NOMO-1 treated with DMSO at 0.1 percent for 48 hours (cell line): ENCODE measurements at regions not wholly inside any gene's neighbourhood (a gene's known extent, or its start where the extent isn't known, plus 50 kb on each side); places are given as distances from the start of the nearest gene placed in this dataset.
"Not testable (repeated sequence)": the region's sequence is repeated elsewhere in the genome, so short reads cannot be mapped to it uniquely, and the experiment has no call there.

Experiments used
- DNase-seq: peaks from one replicate; lab custom pipeline; 2025; ENCODE audit not compliant: unreplicated experiment; lab: John Stamatoyannopoulos, UW

GRCh38 chrX:104513162-104513561 is 52.8 kb upstream of the IL1RAPL2 start:
- no peak for DNase-seq

GRCh38 chrX:104510801-104511200 is 55.2 kb upstream of the IL1RAPL2 start:
- DNase-seq: no peak

- no peak for DNase-seq
Measured at GRCh38 chrX:104502460-104502859, 63.5 kb upstream of the IL1RAPL2 start.

GRCh38 chrX:104488811-104489210 is 77.2 kb upstream of the IL1RAPL2 start:
- DNase-seq: no peak

- no peak for DNase-seq
Measured at GRCh38 chrX:104486691-104487090, 79.3 kb upstream of the IL1RAPL2 start.

GRCh38 chrX:104482757-104483156 is 83.2 kb upstream of the IL1RAPL2 start:
- DNase-seq: no peak

- DNase-seq: no peak
Measured at GRCh38 chrX:104469771-104470170, 96.2 kb upstream of the IL1RAPL2 start.

GRCh38 chrX:104459796-104460195 is 106.2 kb upstream of the IL1RAPL2 start:
- DNase-seq: no peak

- DNase-seq: not testable (repeated sequence)
Measured at GRCh38 chrX:104457130-104457529, 108.9 kb upstream of the IL1RAPL2 start.

- no peak for DNase-seq
Measured at GRCh38 chrX:104450316-104450715, 115.7 kb upstream of the IL1RAPL2 start.

- no peak for DNase-seq
Measured at GRCh38 chrX:104445591-104445990, 120.4 kb upstream of the IL1RAPL2 start.

GRCh38 chrX:104435249-104435648 is 130.8 kb upstream of the IL1RAPL2 start:
- no peak for DNase-seq

- peak; percentile 49 for DNase-seq
Measured at GRCh38 chrX:104432321-104432720, 133.7 kb upstream of the IL1RAPL2 start.

GRCh38 chrX:104430742-104431119 is 135.3 kb upstream of the IL1RAPL2 start:
- DNase-seq: no peak

GRCh38 chrX:104430072-104430741 is 135.8 kb upstream of the IL1RAPL2 start:
- DNase-seq: peak; percentile 11

GRCh38 chrX:104428231-104428630 is 137.8 kb upstream of the IL1RAPL2 start:
- DNase-seq: no peak

GRCh38 chrX:104427693-104428092 is 138.3 kb upstream of the IL1RAPL2 start:
- no peak for DNase-seq

GRCh38 chrX:104427073-104427472 is 138.9 kb upstream of the IL1RAPL2 start:
- DNase-seq: no peak

GRCh38 chrX:104420907-104421306 is 145.1 kb upstream of the IL1RAPL2 start:
- DNase-seq: no peak

- DNase-seq: no peak
Measured at GRCh38 chrX:104419926-104420325, 146.1 kb upstream of the IL1RAPL2 start.

- no peak for DNase-seq
Measured at GRCh38 chrX:104419211-104419610, 146.8 kb upstream of the IL1RAPL2 start.

GRCh38 chrX:104411800-104412199 is 154.2 kb upstream of the IL1RAPL2 start:
- DNase-seq: no peak

- no peak for DNase-seq
Measured at GRCh38 chrX:104400387-104400786, 145.7 kb upstream of the ESX1 start.
